ENCODE measurements at regions not wholly inside any gene's neighbourhood (a gene's known extent, or its start where the extent isn't known, plus 50 kb on each side); places are given as distances from the start of the nearest gene placed in this dataset.

GRCh38 chr7:18378989-18379605 is 116.5 kb upstream of the HDAC9 start:
- no peak for DNase-seq
- H3K4me3 ChIP-seq (ENCODE audit: insufficient read depth, low read depth, low read length): no peak overlapping the region
- H3K79me1 ChIP-seq (ENCODE audit: low read depth in 1 of 2, low read length in 2 of 2): no peaks in the 10 kb centered on the region
- H4K91ac ChIP-seq (ENCODE audit: insufficient read depth, low read depth, low read length): no peak overlapping the region
- POLR2A ChIA-PET (ENCODE audit: unreplicated experiment): no interaction called here
- H3K4me1 ChIP-seq (ENCODE audit: control insufficient read depth, insufficient read depth, low read length): no peaks in the 10 kb centered on the region
- TF ChIP-seq SMC3 (IDR thresholded peaks at IDR 0.05; ENCODE audit: low read depth, low read length) (no peak), RCOR1 (IDR thresholded peaks at IDR 0.05; ENCODE audit: insufficient replicate concordance, low read length) (no peak), CTCF (conservative IDR thresholded peaks at IDR 0.05; ENCODE audit: low read depth, low read length) (no peak), MXI1 (IDR thresholded peaks at IDR 0.05; ENCODE audit: borderline replicate concordance, low read depth, low read length) (no peak), FOS (IDR thresholded peaks at IDR 0.05; ENCODE audit: low read depth, low read length) (no peak), RAD21 (IDR thresholded peaks at IDR 0.05; ENCODE audit: low read length) (no peak), CEBPB (IDR thresholded peaks at IDR 0.05; ENCODE audit: low read depth, low read length) (no peak), USF2 (IDR thresholded peaks at IDR 0.05; ENCODE audit: low read depth, low read length) (no peak), RFX5 (IDR thresholded peaks at IDR 0.05; ENCODE audit: low read depth, low read length) (no peak), CHD1 (IDR thresholded peaks at IDR 0.05; ENCODE audit: low read depth, low read length) (no peak), MAZ (IDR thresholded peaks at IDR 0.05; ENCODE audit: borderline replicate concordance, low read depth, low read length) (no peak), BHLHE40 (IDR thresholded peaks at IDR 0.05; ENCODE audit: low read depth, low read length) (no peak), MAFK (IDR thresholded peaks at IDR 0.05; ENCODE audit: low read depth, low read length) (no peak), ELK1 (IDR thresholded peaks at IDR 0.05; ENCODE audit: borderline replicate concordance, low read depth, low read length) (no peak), POLR2A (IDR thresholded peaks at IDR 0.05; ENCODE audit: low read depth, low read length) (no peak)
- in situ Hi-C loops (cut with MboI; ENCODE audit: low sequenced_read_pairs) (no loop called here), dilution Hi-C loops (cut with HindIII; ENCODE audit: low sequenced_read_pairs, unreplicated experiment) (no loop called here), intact Hi-C loops (cut with micrococcal nuclease) (no loop called here)
- no peak overlapping the region for H4K8ac ChIP-seq (ENCODE audit: low read depth in 2 of 2, low read length in 2 of 2)
- WGBS, 2 experiments (ENCODE audit: extremely low coverage in 2 of 2, insufficient read length in 1 of 2): no CpG with 5 or more reads among the region's 2 CpGs
- no peak overlapping the region for H3K27ac ChIP-seq (ENCODE audit: insufficient read depth, low read length)
- no peak overlapping the region for H2BK15ac ChIP-seq (ENCODE audit: low read depth, low read length)
- H2AK9ac ChIP-seq (replicated peaks; ENCODE audit: low read depth, low read length, poor library complexity): no peak overlapping the region
- no peak overlapping the region for H3K4me2 ChIP-seq (ENCODE audit: low read depth, low read length)
- no peak overlapping the region for H2AK5ac ChIP-seq (ENCODE audit: low read depth, low read length)
- no peak overlapping the region for H3K18ac ChIP-seq (ENCODE audit: low read depth, low read length)
- no peak overlapping the region for H3K14ac ChIP-seq (replicated peaks; ENCODE audit: low read depth, low read length)
- H3K27me3 ChIP-seq (ENCODE audit: control insufficient read depth, insufficient read depth, low read length): no peaks in the 10 kb centered on the region
- no peak overlapping the region for H3K23ac ChIP-seq (ENCODE audit: low read depth, low read length)
- no peak overlapping the region for H2AFZ ChIP-seq (replicated peaks; ENCODE audit: low read length, poor library complexity)
- no peak overlapping the region for H3K56ac ChIP-seq (ENCODE audit: extremely low read depth, insufficient read depth, low read length)
- no TSS peak for BruUV-seq (replicated peaks)
- no peak overlapping the region for H2BK5ac ChIP-seq (ENCODE audit: low read depth, low read length, poor library complexity, severe bottlenecking)
- no peaks in the 10 kb centered on the region for H3K36me3 ChIP-seq (ENCODE audit: control insufficient read depth, insufficient read depth, low read length)
- peaks cover 3% of the 10 kb centered on the region; the same call in 1 of the 2 replicates for H3K9me1 ChIP-seq (ENCODE audit: insufficient read depth, low read length)
- H2BK120ac ChIP-seq (ENCODE audit: low read depth, low read length): no peak overlapping the region
- CTCF ChIA-PET: interaction anchor here (1.0 kb wide), 1 partner anchor 231 kb away, joined by 3 read pairs; no protein-coding TSS in a partner anchor
- ATAC-seq (ENCODE audit: low read depth): no peak
- no peaks in the 10 kb centered on the region for H4K20me1 ChIP-seq (ENCODE audit: insufficient read depth, low read length)
- no peak overlapping the region for H2BK20ac ChIP-seq (ENCODE audit: low read depth, low read length)
- H4K5ac ChIP-seq (ENCODE audit: low read depth, low read length): no peak overlapping the region
- H3K4ac ChIP-seq (ENCODE audit: low read depth, low read length): no peak overlapping the region
- no peaks in the 10 kb centered on the region for H3K9me3 ChIP-seq (ENCODE audit: control insufficient read depth, insufficient read depth, low read length)
- no peak overlapping the region for H3K9ac ChIP-seq (ENCODE audit: low read depth, low read length)

All from IMR-90 (cell line).